ENCODE measurements at regions not wholly inside any gene's neighbourhood (a gene's known extent, or its start where the extent isn't known, plus 50 kb on each side); places are given as distances from the start of the nearest gene placed in this dataset.

DNA sequence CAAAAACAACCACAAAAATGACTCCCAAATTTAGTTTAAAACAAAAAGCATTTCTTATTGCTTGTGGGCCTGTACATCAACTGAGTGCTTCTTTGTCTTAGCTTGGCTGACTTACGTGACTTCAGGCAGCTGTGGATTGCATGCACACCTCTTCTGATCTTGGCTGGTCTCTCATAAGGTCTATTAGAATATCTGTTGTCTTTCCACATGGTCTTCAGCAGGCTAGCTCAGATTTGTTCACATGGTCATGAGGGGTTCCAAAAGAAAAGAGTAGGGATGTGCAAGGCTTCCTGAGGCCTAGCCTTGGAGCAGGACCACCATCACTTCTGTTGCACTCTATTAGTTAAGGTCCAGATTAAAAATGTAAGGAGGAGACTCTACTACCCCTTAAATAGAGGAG, 120.1 kb downstream of the LRRC70 start:
- DNase-seq = no peak

DNA sequence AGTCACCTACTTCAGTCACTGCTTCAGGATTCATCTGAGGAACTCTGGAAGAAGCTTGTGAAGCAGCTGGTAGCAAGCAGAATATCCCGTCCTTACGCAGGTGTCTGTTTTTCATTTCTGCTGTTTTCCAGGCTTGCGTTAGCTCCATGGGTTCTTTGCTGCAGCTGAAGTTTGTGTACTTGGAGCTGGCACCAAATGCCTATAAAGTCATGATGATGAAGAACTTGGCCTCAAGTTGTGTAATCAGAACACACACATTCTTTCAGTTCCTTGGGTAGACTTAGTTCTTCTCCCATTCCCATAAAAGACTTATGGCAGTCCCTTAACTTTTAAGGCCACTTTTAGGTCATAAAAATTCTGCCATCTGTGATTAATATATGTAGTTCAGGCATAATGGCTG, 116.7 kb downstream of the LRRC70 start:
- no peak for DNase-seq

DNA sequence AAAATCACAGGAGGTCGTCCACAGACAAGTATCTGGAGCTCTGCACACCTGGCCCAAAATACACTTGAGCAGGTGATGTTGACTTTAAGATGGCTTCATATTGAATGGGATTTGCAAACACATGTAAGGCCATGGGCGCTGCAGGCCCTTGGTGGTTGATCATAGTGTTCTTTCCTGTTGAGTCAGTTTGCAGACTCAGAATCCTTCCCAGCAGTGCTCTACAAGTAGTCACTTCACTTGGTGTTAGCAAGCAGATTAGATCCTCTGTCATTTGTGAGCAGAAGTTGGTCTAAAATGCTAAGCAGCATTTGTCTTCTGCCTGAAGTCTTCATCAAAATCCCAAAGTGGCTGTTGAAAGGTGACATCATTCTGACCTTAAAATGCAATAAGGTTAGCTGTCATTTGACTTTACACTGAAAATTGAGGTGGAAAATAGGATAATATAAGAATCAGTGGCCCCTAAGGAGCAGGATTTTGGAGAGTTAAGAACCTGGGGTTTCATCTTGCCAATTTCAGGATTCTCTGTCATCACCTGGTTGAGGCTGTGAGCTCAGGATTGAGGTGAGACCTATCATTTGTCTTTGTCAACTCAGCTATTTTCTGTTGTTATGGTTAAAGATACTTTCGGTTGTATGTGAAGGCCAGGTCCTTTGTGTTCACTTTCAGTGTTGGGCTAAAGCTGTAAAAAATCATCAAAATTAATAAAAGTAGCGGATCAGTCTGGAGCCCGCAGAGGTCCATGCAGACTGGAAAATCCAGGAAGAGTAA, 114.5 kb downstream of the LRRC70 start:
- no peak for DNase-seq

DNA sequence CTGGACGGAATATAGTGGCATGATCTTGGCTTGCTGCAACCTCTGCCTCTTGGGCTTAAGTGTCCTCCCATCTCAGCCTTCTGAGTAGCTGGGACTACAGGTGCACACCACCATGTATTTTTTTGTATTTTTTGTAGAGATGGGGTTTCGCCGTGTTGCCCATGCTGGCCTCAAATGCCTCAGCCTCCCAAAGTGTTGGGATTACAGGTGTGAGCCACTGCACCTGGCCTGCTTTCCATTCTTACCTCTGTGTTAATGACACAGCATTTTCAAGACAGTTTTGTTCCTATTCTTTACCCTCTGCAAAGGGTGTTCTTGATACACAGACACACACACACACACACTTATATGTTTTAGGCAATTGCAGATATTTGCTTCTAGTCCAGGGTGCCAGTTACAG, 113.3 kb downstream of the LRRC70 start:
- no peak for DNase-seq

DNA sequence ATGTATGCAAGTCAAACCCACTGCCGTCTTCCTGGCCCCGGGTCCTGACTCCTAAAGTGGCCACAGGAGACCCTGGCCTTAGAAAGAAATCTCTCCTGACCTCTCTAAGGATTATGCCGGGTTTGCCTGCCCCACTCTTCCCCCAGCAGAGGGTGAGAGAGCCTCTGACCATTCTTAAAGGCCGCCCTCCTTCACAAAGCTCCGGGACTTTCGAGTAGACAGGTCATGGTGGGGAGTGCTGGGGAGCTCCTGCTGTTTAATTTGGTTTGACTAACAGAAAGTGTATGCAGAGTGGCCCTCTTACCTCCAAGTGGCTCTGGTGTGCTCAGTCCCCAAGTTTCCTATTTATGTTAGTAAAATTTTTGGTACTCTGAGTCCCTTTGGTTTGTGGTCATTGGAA, 111.8 kb downstream of the LRRC70 start:
- no peak for DNase-seq

DNA sequence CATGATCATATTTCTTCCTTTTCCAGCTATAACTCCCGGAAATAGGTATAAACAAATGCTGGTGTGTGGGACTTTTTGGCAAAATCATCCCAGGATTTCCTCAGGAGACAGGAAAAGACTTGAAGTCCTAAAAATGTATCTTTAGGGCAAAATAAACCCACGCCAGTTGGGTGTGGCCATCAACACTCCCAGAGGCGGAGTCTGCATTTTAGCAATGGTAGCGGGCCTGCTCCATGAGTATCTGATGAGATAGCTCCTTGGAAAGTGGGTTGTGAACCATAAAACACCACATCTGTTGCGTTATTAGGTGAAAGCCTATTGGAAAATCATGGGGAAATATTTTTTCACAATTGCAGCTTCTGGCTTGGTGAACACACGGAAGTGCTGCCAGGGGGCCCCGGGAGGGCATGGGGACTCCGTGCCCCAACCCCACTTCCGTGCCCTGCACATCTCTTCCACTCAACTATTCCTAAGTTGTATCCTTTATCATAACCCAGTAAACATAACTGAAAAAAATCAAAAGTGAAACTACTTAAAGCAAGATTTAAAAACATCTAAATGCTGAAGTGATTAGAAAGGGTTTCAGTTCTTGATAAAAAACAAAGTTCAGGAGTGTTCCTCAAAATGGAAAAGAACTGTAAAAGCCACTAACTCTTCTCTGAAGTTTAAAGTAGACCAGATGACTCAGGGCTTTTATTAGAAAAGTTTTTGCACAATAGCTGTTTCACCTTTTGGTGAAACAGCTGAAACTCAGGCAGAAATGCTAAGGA, 111.2 kb downstream of the LRRC70 start:
- DNase-seq = no peak

DNA sequence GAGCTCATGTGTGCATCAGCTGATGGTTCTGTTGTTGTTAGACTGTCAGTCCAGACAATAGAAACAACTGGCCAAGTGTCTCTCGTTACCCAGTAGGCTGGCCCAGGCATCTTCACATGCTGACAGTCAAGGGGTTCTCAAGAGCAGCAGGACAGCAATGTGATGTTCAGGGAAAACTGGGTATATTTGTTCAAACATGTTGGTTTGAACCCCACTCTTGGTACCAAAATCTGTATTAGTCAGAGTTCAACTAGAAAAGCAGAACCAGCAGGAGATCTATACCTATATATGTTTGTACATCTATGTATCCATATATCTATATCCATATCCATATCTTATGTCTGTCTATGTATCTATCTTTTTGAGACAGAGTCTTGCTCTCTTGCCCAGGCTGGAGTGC, 108.1 kb downstream of the LRRC70 start:
- DNase-seq = no peak

DNA sequence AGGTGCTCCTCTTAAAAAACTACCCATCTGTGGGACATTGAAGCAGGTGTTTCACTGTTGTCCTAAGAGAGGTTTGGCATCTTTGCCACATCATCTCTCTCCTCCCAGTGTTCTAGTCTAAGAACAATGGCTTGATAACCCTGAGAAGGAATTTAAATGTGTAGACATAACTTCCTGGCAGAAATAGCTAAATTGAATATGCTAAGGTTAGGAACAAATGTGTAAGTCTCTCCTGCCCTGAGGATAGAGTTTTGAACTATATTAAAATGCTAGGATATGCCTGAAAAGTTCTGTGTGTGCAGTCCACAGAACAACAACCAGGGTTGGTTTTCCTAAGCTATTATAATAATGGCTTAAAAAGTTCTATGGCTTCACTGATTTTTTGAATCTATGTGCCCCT, 106.6 kb downstream of the LRRC70 start:
- DNase-seq = no peak

DNA sequence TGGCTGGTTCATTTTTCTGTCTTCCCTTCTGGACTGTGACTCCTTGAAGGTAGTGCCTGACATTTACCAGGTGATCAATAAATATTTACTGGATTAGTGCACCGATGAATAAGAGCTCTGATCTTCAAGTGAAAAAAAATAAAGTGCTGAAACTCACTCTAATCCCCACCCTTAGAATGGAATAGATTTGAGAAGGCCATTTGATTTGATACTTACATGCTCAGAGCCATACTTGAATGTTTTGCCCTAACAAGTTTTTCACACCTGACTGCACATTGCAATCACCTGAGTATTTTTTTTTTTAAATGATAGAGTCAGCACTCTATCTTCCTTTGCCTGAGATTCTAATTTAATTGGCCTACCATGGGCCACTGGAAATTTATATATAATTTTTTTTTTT, 105.7 kb downstream of the LRRC70 start:
- DNase-seq = no peak

DNA sequence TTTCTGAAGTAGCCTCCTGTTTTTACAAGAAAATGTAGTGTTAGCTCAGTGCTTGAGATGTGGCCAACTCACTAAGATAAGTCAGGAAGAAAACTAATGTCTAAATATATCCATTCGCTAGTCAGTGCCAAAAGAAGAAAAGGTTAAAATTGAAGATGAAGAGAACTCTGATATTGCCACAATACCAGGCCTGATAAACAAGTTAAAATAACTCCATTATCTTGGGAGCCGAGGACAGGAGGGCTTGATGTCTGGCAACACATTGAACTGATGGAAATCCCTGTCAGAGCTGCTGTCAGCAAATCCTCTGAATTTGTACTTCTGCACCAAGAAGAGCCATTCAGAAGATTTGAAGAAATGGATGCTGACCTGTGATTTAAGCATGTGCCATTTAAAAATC, 103.4 kb downstream of the LRRC70 start:
- no peak for DNase-seq

DNA sequence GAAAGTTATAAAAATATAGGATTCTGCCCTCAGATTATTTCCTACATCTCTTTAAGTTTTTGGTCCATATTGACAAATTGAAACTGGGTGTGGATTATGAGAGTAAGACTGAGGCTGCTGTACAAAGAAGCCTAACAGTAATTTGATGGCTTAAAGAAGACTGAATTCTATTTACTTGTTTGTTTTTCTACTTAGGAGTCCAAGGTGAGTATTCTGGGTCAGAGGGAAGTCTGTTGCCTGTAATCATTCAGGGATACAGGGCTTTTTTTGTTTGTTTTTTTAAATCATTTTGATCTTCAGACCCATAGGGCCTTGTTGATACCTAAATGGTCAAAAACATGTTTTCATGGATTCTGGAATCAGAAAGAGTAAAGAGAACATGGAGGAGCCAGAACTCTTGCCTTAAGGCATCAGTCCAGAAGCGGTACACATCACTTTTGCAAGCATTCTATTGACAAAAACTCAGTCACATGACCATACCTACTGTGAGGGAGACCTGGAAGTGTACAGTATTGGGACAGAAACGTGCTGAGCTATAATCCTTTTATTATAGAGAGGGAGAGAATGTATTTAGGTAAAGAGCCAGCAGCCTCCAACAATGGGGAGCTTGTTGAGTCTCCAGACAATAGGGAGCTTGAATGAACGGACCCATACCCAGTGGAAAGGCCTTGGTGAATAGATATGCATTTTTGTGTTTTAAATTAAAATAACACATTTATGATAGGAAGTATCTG, 102.7 kb downstream of the LRRC70 start:
- no peak for DNase-seq

DNA sequence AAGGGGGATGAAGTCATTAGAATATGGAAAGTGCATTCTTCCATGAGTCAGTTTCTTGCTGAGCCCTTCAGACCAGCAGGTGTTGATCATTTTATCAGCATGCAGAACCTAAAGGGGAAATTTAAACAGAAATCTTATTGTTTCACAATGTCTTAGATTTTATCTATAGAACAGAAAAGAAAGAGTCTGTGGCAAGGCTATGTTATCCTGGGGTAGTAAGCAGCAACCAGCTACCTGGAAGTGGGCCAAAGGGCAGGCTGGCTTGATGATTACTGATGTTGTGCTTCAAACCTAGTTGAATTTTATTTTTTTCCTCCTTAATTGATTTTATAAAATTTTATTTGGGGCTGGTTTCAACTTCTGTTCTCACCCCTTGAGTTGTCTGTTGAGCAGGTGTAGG, 101.5 kb downstream of the LRRC70 start:
- no peak for DNase-seq
